GM04504 (cell line): ENCODE measurements at regions not wholly inside any gene's neighbourhood (a gene's known extent, or its start where the extent isn't known, plus 50 kb on each side); places are given as distances from the start of the nearest gene placed in this dataset.

Source experiments
- DNase-seq: peaks from one replicate; pipeline ENCODE4 v3.0.0-alpha.2; 2012; ENCODE audit warnings: low read depth

DNA sequence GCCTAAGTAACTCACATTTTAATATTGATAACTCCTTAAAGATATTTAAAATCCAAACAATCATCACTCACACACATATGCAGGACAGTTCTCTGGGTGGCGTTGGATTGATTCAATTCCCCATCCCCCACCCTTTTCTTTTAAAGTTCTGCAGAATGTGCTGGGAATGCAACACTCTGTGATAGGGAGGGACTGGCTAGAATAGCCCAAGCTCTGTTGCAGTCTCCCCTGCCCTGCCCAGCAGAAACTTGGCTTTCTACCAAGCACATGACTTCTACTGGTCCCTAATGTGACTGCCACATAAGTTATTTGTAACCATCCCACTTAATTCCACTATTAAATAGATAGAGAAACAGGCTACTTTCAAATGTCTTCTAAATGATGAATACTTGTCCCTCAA, 55.2 kb downstream of the TWIST1 start:
- DNase-seq = no peak

- no peak for DNase-seq
Observed at GRCh38 chr7:19061331-19061730, 56.1 kb downstream of the TWIST1 start.

GRCh38 chr7:19060761-19061259, 56.6 kb downstream of the TWIST1 start:
- peak; percentile 42 for DNase-seq

DNA sequence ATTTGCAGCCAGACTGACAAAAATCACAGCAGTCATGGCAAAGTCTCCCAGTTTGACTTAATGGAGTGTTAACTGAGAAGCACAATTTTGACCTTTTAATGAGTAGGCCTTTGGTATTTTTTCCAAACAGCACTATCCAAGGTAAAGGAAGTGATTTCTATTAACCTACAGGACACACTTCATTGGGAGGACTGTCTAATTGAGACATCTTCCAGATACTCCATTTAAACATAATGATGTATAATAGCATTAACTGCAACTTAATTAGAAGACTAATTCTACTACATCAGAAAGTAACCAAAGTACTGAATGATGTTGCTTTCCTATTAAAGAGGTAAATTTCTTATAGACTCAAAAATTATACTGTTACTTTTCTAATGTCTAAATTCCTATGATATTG, 61.1 kb downstream of the TWIST1 start:
- DNase-seq = no peak
